ENCODE measurements at regions not wholly inside any gene's neighbourhood (a gene's known extent, or its start where the extent isn't known, plus 50 kb on each side); places are given as distances from the start of the nearest gene placed in this dataset.

- in situ Hi-C loops (cut with MboI; ENCODE audit: low sequenced_read_pairs) (no loop called here), intact Hi-C loops (cut with micrococcal nuclease) (no loop called here), dilution Hi-C loops (cut with HindIII; ENCODE audit: low sequenced_read_pairs, unreplicated experiment) (no loop called here)
- no peak overlapping the region for H3K4me2 ChIP-seq (ENCODE audit: low read depth, low read length)
- TF ChIP-seq RFX5 (IDR thresholded peaks at IDR 0.05; ENCODE audit: low read depth, low read length) (no peak), MAZ (IDR thresholded peaks at IDR 0.05; ENCODE audit: borderline replicate concordance, low read depth, low read length) (no peak), CEBPB (IDR thresholded peaks at IDR 0.05; ENCODE audit: low read depth, low read length) (no peak), POLR2A (IDR thresholded peaks at IDR 0.05; ENCODE audit: low read depth, low read length) (no peak), MAFK (IDR thresholded peaks at IDR 0.05; ENCODE audit: low read depth, low read length) (no peak), NFE2L2 (IDR thresholded peaks at IDR 0.05; ENCODE audit: low read depth, low read length) (no peak), BHLHE40 (IDR thresholded peaks at IDR 0.05; ENCODE audit: low read depth, low read length) (no peak)
- no peak overlapping the region for H2AK9ac ChIP-seq (replicated peaks; ENCODE audit: low read depth, low read length, poor library complexity)
- peaks cover 3% of the 10 kb centered on the region for H3K4me1 ChIP-seq (ENCODE audit: control insufficient read depth, insufficient read depth, low read length)
- DNase-seq = no peak
- H3K9ac ChIP-seq (ENCODE audit: low read depth, low read length) = no peak overlapping the region
- POLR2A ChIA-PET (ENCODE audit: unreplicated experiment) = no interaction called here
- ATAC-seq (ENCODE audit: low read depth) = no peak
- no peak overlapping the region for H3K4ac ChIP-seq (ENCODE audit: low read depth, low read length)
- H3K79me1 ChIP-seq (ENCODE audit: low read depth in 1 of 2, low read length in 2 of 2) = peaks cover 10 to 47% of the 10 kb centered on the region in 2 experiments; a peak in 3 of 4 replicates
- WGBS, 2 experiments (ENCODE audit: extremely low coverage in 2 of 2, insufficient read length in 1 of 2) = 100% methylated on average over 1 of the region's 11 CpGs; no CpG with 5 or more reads in 1 of the 2 experiments
- H3K4me3 ChIP-seq (ENCODE audit: insufficient read depth, low read depth, low read length) = no peak overlapping the region
- peaks cover 3% of the 10 kb centered on the region; the same call in 1 of the 2 replicates for H3K9me3 ChIP-seq (ENCODE audit: control insufficient read depth, insufficient read depth, low read length)
- peaks cover 2% of the 10 kb centered on the region; the same call in 1 of the 2 replicates for H3K36me3 ChIP-seq (ENCODE audit: control insufficient read depth, insufficient read depth, low read length)
- H3K14ac ChIP-seq (replicated peaks; ENCODE audit: low read depth, low read length) = no peak overlapping the region
- H4K5ac ChIP-seq (ENCODE audit: low read depth, low read length) = no peak overlapping the region
- no peak overlapping the region for H2BK5ac ChIP-seq (ENCODE audit: low read depth, low read length, poor library complexity, severe bottlenecking)
- no peak overlapping the region for H2BK15ac ChIP-seq (ENCODE audit: low read depth, low read length)
- no peak overlapping the region for H2BK20ac ChIP-seq (ENCODE audit: low read depth, low read length)
- CTCF ChIA-PET = no interaction called here
- H3K27ac ChIP-seq (ENCODE audit: insufficient read depth, low read length) = no peak overlapping the region
- H2AK5ac ChIP-seq (ENCODE audit: low read depth, low read length) = no peak overlapping the region
- no peak overlapping the region for H2BK120ac ChIP-seq (ENCODE audit: low read depth, low read length)
- peaks cover 78% of the 10 kb centered on the region for H4K20me1 ChIP-seq (ENCODE audit: insufficient read depth, low read length)
- H3K27me3 ChIP-seq (ENCODE audit: control insufficient read depth, insufficient read depth, low read length) = no peaks in the 10 kb centered on the region
- no peak overlapping the region for H3K56ac ChIP-seq (ENCODE audit: extremely low read depth, insufficient read depth, low read length)
- no peak overlapping the region for H3K18ac ChIP-seq (ENCODE audit: low read depth, low read length)
- H2AFZ ChIP-seq (replicated peaks; ENCODE audit: low read length, poor library complexity) = no peak overlapping the region
- H3K9me1 ChIP-seq (ENCODE audit: insufficient read depth, low read length) = no peaks in the 10 kb centered on the region
- no peak overlapping the region for H4K91ac ChIP-seq (ENCODE audit: insufficient read depth, low read depth, low read length)
- no peak overlapping the region for H3K23ac ChIP-seq (ENCODE audit: low read depth, low read length)
- no peak overlapping the region for H4K8ac ChIP-seq (ENCODE audit: low read depth in 2 of 2, low read length in 2 of 2)
- no TSS peak for BruUV-seq (replicated peaks)
These were observed 248.0 kb upstream of the GSE1 start for GRCh38 chr16:85365120-85365519.

All from IMR-90 (cell line).